MM.1S (cell line): ENCODE measurements at regions not wholly inside any gene's neighbourhood (a gene's known extent, or its start where the extent isn't known, plus 50 kb on each side); places are given as distances from the start of the nearest gene placed in this dataset.

Experiments
- DNase-seq: peaks from one replicate; pipeline ENCODE4 v3.0.0-alpha.2; 2015
- H2AFZ ChIP-seq: fragments of 300-600 bp; sonication (generic); 2 replicates; pipeline ENCODE4 v1.6.0; 2016; ENCODE audit warnings: antibody characterized with exemption, low read length
- H3F3A ChIP-seq: fragments of 300-600 bp; sonication (generic); 2 replicates; pipeline ENCODE4 v1.6.1; 2016; ENCODE audit warnings: mild to moderate bottlenecking, antibody characterized with exemption, low read length, moderate library complexity, mixed read lengths; ENCODE audit not compliant: insufficient read depth
- H3K27ac ChIP-seq: fragments of 300-600 bp; sonication (generic); 2 replicates; pipeline ENCODE4 v1.5.1; 2016; ENCODE audit warnings: mild to moderate bottlenecking, low read length
- H3K27me3 ChIP-seq: fragments of 300-600 bp; sonication (generic); replicated peaks from 2 replicates; pipeline ENCODE4 v1.6.0; 2016; ENCODE audit warnings: low read length; ENCODE audit not compliant: insufficient read depth
- H3K36me3 ChIP-seq: fragments of 300-600 bp; sonication (generic); replicated peaks from 2 replicates; pipeline ENCODE4 v1.6.1; 2016; ENCODE audit warnings: mild to moderate bottlenecking, low read length, mixed read lengths; ENCODE audit not compliant: insufficient read depth
- H3K4me1 ChIP-seq: fragments of 300-600 bp; sonication (generic); 2 replicates; pipeline ENCODE4 v1.6.1; 2016; ENCODE audit warnings: low read length, mixed read lengths
- H3K4me2 ChIP-seq: fragments of 300-600 bp; sonication (generic); 2 replicates; pipeline ENCODE4 v1.6.0; 2016; ENCODE audit warnings: low read depth, low read length
- H3K4me3 ChIP-seq: fragments of 300-600 bp; sonication (generic); 2 replicates; pipeline ENCODE4 v1.5.1; 2016; ENCODE audit warnings: low read length, mixed read lengths
- H3K79me2 ChIP-seq: fragments of 300-600 bp; sonication (generic); 2 replicates; pipeline ENCODE4 v1.6.1; 2016; ENCODE audit warnings: mixed run types, low read length, mixed read lengths
- H3K9ac ChIP-seq: fragments of 300-600 bp; sonication (generic); 2 replicates; pipeline ENCODE4 v1.6.1; 2016; ENCODE audit warnings: low read length, mixed read lengths
- H3K9me2 ChIP-seq: fragments of 300-600 bp; sonication (generic); replicated peaks from 2 replicates; pipeline ENCODE4 v1.6.1; 2016; ENCODE audit warnings: mild to moderate bottlenecking, low read length, mixed read lengths; ENCODE audit not compliant: insufficient read depth
- H3K9me3 ChIP-seq: fragments of 300-600 bp; sonication (generic); replicated peaks from 2 replicates; pipeline ENCODE4 v1.6.1; 2016; ENCODE audit warnings: mild to moderate bottlenecking, low read length, mixed read lengths; ENCODE audit not compliant: insufficient read depth
- H4K20me1 ChIP-seq: fragments of 300-600 bp; sonication (generic); 2 replicates; pipeline ENCODE4 v1.6.1; 2016; ENCODE audit warnings: mild to moderate bottlenecking, low read length, moderate library complexity, mixed read lengths; ENCODE audit not compliant: insufficient read depth
- CTCF ChIP-seq: fragments of 300-600 bp; sonication (generic); IDR thresholded peaks from 2 replicates; pipeline ENCODE4 v1.5.1; 2016; ENCODE audit warnings: antibody characterized with exemption, low read length, mixed read lengths
- EZH2 ChIP-seq: fragments of 300-600 bp; sonication (generic); optimal IDR thresholded peaks from 2 replicates; pipeline ENCODE3; 2017; ENCODE audit warnings: low read depth, mild to moderate bottlenecking, antibody characterized with exemption, low read length, mixed read lengths
- EZH2phosphoT487 ChIP-seq: fragments of 300-600 bp; sonication (generic); IDR thresholded peaks from 2 replicates; pipeline ENCODE4 v1.6.1; 2018; ENCODE audit warnings: antibody characterized with exemption, low read length

- no peaks in the 10 kb centered on the region for H3K79me2 ChIP-seq
- no peaks in the 10 kb centered on the region for H3K27me3 ChIP-seq
- no peak overlapping the region for H3K27ac ChIP-seq
- TF ChIP-seq EZH2phosphoT487: no peak
- no peak for TF ChIP-seq CTCF
- TF ChIP-seq EZH2: no peak
- no peaks in the 10 kb centered on the region for H3K4me1 ChIP-seq
- H3K9me3 ChIP-seq: no peaks in the 10 kb centered on the region
- no peak overlapping the region for H3K4me3 ChIP-seq
- H3F3A ChIP-seq: no peaks in the 10 kb centered on the region
- no peak overlapping the region for H2AFZ ChIP-seq
- no peaks in the 10 kb centered on the region for H4K20me1 ChIP-seq
- DNase-seq: no peak
- no peak overlapping the region for H3K9ac ChIP-seq
- H3K9me2 ChIP-seq: no peaks in the 10 kb centered on the region
- no peak overlapping the region for H3K4me2 ChIP-seq
- no peaks in the 10 kb centered on the region for H3K36me3 ChIP-seq
Measured at GRCh38 chr15:25249236-25250010, 189.4 kb downstream of the UBE3A start.

GRCh38 chr15:25250011-25250596 lies 188.7 kb downstream of the UBE3A start:
- Histone ChIP-seq H3K4me2 (no peak overlapping the region), H3K27me3 (no peaks in the 10 kb centered on the region), H3F3A (no peaks in the 10 kb centered on the region), H3K4me1 (no peaks in the 10 kb centered on the region), H3K79me2 (no peaks in the 10 kb centered on the region), H3K4me3 (no peak overlapping the region), H3K9me2 (no peaks in the 10 kb centered on the region), H4K20me1 (no peaks in the 10 kb centered on the region), H3K36me3 (no peaks in the 10 kb centered on the region), H2AFZ (no peak overlapping the region), H3K9ac (no peak overlapping the region), H3K9me3 (no peaks in the 10 kb centered on the region), H3K27ac (no peak overlapping the region)
- DNase-seq: no peak
- no peak for TF ChIP-seq EZH2

GRCh38 chr15:25250906-25251622 lies 187.8 kb downstream of the UBE3A start:
- H3F3A ChIP-seq: no peaks in the 10 kb centered on the region
- H3K9me3 ChIP-seq: no peaks in the 10 kb centered on the region
- TF ChIP-seq EZH2: no peak
- TF ChIP-seq EZH2phosphoT487: no peak
- TF ChIP-seq CTCF: no peak

More at GRCh38 chr15:25250906-25251622, 187.8 kb downstream of the UBE3A start:
- Histone ChIP-seq H3K27me3 (no peaks in the 10 kb centered on the region), H3K36me3 (no peaks in the 10 kb centered on the region), H4K20me1 (no peaks in the 10 kb centered on the region), H3K4me2 (no peak overlapping the region), H3K4me3 (no peak overlapping the region), H3K79me2 (no peaks in the 10 kb centered on the region), H3K9me2 (no peaks in the 10 kb centered on the region), H3K9ac (no peak overlapping the region), H3K4me1 (no peaks in the 10 kb centered on the region), H3K27ac (no peak overlapping the region), H2AFZ (no peak overlapping the region)
- DNase-seq: no peak
